SH-SY5Y (cell line): ENCODE measurements at regions not wholly inside any gene's neighbourhood (a gene's known extent, or its start where the extent isn't known, plus 50 kb on each side); places are given as distances from the start of the nearest gene placed in this dataset.

Experiments
- GATA2 ChIP-seq: IDR thresholded peaks from 2 replicates; pipeline ENCODE4 v1.6.1; 2011; ENCODE audit warnings: mild to moderate bottlenecking, low read depth, low read length
- GATA3 ChIP-seq: IDR thresholded peaks from 2 replicates; pipeline ENCODE4 v1.6.1; 2011; ENCODE audit warnings: low read depth, mild to moderate bottlenecking, low read length, moderate library complexity

DNA sequence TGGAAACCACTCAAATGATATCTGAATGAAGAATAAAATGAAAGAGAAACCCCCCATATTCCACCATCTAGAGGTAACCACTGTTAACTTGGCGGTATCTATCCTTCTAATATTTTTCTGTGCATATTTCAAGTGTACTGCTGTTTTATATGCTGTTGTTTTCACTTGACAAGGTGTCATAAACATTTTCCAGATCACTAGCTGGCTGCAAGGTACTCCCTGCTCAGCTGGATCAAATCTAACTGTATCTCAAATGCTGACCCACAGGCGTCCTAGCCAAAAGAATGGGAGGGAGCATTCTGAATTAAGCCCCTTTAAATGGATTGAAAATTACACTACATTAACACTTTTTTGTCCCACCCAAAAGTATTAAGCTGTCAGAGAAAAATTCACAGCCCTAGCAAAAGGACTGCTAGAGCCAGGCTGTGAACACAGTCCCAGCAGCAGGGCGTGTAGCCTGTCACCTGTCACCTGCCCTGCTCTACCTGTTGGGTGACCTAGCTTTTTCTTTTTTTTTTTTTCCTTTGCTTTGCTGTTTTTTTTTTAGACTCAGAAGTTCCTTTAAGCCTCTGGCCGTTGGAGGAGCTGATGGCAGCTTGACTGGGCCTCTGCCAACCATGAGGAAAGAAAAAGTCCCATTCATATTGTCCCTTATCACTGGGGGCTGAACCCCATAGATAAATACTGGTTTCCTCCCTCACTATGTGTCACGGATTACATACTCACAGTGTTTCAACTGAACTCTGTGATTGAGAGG lies 93.7 kb upstream of the TSC22D2 start:
- TF ChIP-seq GATA3 = no peak
- no peak for TF ChIP-seq GATA2

DNA sequence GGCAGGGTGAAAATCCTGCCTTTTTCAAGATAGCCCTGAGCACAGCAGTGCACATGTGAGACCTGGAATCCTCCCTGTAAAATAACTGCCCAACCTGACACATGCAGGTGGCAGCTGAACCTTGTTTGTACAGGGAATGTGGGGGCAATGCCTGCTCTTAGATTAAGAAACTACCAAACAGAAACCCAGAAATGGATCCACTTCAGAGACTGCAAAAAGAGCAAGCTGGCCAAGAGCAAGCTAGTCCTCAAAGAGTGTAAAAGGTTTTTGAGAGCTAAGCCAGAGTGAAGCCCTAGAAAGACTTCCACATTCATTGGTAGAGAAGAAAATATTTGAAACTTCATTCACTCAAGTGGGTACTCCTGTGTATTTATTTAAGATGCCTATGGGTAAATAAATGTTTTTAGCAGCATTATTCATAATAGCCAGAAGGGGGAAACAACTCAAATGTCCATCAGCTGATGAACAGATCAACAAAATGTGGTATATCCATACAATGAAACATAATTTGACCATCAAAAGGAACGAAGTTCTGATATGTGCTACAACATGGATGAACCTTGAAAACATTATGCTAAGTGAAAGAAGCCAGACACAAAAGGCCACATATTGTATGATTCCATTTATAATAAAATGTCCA lies 96.0 kb upstream of the TSC22D2 start:
- TF ChIP-seq GATA2 (no peak), GATA3 (no peak)

DNA sequence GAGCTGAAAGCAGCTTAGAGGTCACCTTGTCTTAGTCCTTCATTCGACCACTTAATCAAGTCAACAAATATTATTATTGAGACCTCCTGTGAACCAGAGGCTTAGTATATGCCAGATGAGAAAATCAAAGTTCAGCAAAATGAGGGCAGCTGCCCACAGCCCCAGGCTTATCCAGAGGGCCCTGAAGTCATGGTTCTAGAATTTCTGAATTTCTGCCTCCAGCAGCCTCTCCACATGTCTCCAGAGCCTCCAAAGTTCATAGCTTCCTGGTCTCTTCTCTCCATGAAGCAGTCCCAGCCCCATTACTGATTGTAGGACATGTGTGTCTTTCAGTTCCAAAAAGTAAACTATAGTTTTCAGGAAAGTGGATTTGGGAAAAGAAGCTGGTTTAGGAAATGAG lies 96.9 kb upstream of the TSC22D2 start:
- no peak for TF ChIP-seq GATA3
- TF ChIP-seq GATA2 = no peak

DNA sequence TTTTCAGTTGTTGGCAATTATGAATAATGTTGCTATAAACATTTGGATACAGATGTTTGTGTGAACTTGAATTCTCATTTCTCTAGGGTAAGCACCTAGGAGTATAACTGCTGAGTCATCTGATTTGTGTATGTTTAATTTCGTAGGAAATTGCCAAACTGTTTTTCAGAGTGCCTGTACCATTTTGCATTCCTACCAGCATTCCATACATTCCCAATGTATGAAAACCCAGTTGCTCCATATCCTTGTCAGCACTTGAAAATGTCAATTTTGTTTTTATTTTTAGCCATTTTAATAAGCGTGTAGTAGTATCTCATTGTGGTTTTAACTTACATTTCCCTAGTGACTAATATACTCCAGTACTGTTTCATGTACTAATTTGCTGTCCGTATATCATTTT lies 98.5 kb upstream of the TSC22D2 start:
- TF ChIP-seq GATA2 = no peak

DNA sequence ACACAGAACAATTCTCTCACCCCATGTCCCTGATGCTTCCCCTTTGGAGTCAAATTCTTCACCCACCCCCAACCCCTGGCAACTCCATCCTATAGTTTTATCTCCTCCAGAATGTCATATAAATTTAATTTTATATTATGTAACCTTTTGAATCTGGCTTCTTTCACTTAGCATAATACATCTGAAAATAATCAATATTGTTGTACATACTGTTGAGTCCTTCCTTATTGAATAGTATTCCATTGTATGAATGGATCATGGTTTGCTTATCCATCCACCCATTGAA lies 98.9 kb upstream of the TSC22D2 start:
- TF ChIP-seq GATA3 (no peak), GATA2 (no peak)

DNA sequence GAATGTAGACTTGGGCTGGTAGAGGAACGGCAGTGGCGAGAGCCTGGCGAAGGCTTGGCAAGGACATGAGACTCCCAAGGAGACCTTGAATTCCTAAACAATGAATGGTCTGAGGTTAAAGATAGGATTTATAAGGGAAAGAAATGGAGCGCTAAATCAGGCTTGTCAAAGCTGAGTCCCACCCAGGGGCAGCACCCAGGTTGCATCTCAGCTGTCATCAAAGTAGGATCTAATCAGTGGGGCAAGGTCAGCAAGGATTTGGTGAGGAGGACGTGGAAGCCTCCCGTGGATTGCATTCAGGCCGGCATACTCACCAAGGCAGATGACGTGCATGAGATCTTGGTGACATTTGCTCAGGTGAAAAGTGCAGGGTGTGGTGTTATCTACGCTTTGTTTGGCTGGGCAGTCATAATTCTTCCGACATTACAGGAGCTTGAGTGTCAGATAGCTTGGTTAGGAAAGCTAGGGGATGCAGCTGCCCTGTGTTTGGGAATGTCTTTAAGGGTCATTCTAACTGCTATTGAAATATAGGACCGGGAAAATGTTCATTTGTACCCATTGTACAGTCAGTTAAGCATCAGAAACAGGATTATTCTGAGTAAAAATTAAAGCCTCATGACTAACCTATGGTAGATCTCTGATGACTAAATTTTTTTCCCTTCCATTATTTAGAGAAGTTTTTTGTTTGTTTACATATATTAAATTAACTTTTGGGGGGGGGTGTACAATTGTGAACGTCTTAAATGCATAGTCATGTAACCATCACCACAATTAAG lies 99.4 kb upstream of the TSC22D2 start:
- TF ChIP-seq GATA2 (no peak), GATA3 (no peak)

DNA sequence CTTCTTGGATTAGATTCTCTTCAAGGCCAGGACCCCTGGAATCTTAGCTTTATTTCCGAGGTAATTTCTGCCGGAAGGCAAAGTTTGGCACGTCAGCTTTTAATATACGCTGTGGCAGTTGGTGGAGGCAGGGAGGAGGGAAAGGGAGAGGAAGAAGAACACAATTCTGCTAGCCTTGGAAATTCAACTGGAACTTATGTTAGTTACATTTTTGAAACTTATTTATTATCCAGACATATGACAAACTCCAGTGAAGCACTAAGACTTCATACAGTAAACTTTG lies 100.1 kb upstream of the TSC22D2 start:
- no peak for TF ChIP-seq GATA3
- no peak for TF ChIP-seq GATA2

DNA sequence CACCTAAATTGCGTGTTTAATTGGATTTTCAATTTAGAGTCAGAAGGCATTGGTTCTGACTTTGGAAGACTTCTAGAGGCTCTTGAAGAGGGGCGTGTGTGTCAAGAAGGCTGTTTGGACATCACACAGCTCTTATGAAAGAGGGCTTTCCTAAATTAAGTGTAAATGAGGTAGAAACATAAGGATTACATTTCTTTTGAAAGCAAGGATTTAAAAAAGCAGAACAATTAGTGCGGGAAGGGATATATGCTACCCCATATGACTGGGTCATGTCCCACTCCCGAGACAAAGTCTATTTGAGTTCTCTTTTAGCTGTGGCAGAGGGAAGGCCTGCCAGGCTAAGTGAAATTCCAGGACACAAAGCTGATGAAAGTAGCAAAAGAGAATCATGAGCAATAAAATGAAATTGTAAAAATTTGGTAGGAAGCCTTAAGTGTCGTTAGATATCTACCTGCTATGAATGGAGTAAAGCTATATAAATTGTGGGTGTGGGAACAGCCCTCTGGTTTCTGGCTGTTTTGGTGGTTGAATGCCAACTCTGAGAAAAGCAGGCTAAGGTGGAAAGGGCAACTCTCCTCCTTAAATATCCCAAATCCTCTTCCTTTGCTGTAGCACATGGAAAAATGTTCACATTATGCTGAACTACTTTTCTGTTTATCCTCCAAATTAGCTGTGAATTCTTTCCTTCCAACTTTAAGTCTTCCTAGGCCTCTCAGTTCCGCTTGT lies 100.6 kb upstream of the TSC22D2 start:
- TF ChIP-seq GATA3 (no peak), GATA2 (no peak)

DNA sequence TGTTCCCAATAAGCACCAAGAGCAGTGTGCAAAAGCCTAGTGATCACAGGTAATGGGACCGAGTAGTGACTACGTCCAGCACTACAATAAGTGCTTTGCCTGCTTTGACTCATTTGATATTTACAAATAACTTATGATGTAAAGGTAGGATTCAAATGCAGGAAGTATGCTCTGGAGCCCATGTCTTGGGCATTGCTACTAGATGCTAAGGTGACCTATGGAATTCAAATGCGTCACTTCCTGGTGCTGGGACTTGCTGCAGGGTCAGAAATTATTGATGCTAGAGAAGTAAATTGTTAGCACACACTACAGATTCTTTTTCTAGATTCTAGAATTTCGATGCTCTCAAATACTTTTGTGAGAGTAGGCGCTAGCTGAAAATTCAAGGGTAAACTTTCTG lies 101.2 kb upstream of the TSC22D2 start:
- TF ChIP-seq GATA3 = no peak
- TF ChIP-seq GATA2 = no peak

DNA sequence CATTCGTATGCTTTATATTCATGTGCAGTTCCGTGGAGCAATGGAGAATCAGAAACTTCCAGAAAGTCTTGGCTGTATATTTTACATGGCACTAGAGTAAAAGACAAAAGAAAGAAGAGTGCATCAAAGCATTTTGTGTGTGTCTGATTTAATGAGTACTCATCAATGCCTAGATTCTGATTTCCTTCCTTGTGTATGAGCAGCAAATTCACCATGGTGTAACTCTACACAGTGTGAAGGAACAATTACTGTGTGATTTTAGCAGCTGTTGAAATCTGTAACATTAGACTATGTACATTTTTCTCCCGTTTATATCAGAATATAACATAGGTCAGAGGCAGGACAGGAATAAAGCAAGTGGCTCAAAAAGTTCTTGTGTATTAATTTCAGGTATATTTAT lies 102.0 kb upstream of the TSC22D2 start:
- TF ChIP-seq GATA3 (no peak), GATA2 (no peak)

DNA sequence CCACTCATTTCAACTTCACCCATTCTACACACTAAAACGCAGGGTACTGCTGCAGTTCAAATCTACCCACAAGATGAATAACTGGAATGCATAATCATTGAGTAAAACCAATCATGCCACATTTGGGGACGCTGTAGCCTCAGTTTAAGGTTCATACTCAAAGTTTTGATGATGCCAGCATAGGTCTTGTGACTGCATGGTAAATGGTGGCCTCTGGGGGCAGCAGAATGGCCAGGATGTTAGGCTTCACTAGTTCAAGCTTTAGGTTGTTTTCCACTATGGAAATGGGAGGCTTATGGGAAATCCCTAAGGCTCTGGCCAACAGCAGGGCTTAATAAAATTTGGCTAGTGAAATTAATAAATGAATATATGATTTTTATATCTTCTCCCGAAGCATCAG lies 104.3 kb upstream of the TSC22D2 start:
- TF ChIP-seq GATA3 (no peak), GATA2 (no peak)

DNA sequence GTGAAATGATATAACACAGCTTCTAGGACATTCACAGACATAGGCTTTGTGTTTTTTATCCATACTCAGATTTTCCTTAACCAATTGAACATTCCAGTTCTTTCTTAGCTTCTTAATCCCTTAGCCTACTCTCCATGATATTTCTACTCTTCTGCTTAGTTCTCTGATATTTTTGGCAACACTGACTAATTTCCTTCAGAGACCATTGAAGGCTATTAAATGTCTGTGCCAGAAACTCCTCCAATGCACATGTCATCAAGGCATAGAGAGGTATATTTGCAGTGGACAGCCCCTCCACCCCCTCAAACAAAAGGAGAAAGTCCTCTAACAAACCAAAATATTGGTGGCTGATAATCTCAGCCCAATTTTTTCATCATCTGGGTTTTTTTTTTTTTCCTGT lies 105.9 kb upstream of the TSC22D2 start:
- TF ChIP-seq GATA3 (no peak), GATA2 (no peak)

DNA sequence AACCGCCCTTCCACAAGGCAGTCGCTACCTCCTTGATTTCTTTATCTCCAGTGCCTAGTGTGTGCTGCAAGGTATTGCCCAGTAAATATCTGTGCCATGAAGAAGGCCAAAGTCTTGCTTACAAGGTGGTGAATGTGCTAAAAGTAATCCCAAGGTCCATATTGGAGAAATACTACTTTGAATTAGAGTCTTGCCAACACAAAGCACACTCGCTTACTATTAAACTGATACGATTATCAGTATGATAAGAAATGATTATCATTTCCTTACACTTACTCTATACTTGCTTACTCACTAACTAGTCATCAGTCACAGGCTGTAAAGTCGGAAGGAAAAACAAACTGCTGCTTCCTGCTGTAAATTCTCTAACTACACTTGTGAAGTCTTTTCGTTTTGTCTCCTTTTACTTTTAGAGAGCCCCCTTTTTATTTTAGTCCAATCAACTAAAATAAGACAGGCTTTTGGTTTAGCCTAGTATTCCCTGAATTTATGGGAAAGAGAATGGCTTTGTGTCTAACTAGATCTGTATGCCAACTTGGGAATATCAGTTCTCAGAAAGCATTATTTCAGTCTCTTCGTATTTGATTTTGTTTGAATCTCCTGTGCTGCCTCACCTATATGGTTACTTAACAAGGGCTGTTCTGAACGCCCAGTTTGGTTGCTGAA lies 107.1 kb upstream of the TSC22D2 start:
- TF ChIP-seq GATA3 (no peak), GATA2 (no peak)

DNA sequence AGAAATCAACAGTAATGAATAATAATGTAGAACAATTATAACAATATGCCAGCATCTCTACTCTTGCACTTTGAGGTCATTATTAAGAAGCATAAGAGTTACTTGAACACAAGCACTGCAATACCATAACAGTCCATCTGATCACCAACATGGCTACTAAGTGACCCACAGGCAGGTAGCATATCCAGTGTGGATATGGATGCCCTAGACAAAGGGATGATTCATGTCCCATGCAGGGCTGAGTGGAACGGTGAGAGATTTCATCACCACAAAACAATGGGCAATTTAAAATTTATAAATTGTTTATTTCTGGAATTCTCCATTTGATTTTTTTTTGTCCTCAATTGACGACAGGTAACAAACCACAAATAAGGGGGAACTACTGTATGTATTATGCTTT lies 107.7 kb upstream of the TSC22D2 start:
- no peak for TF ChIP-seq GATA3
- TF ChIP-seq GATA2 = no peak
